HG02763 (cell line): ENCODE measurements at regions not wholly inside any gene's neighbourhood (a gene's known extent, or its start where the extent isn't known, plus 50 kb on each side); places are given as distances from the start of the nearest gene placed in this dataset.
"Not testable (repeated sequence)": the region's sequence is repeated elsewhere in the genome, so short reads cannot be mapped to it uniquely, and the experiment has no call there.

Source experiments
- ATAC-seq: cut with Tn5 transposase; IDR thresholded peaks from one replicate; pipeline ENCODE4 v1.9.1; 2021; ENCODE audit warnings: mild to moderate bottlenecking, moderate library complexity; ENCODE audit not compliant: unreplicated experiment

- no peak for ATAC-seq
These were observed 207.3 kb upstream of the MAGEB2 start for GRCh38 chrX:30008031-30008430.

DNA sequence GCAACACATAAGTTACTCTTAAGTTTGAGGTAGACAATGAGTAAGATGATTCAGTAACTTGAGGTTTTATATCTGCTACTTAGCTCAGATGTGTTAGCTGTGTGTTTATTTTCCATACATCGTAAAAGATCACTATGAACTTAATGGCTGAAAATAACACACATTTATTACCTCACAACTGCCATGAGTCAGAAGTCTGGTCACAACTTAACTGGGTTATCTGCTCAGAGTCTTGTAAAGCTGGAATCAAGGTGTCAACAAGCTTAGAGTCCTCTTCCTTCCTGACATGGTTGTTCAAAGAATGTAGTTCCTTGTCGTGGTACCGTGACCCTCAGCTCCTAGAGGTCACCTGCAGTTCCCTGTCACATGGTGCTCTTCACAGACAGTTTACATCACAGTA lies 204.9 kb upstream of the MAGEB2 start:
- ATAC-seq, result no peak

- no peak for ATAC-seq
These were observed 199.9 kb upstream of the MAGEB2 start for GRCh38 chrX:30015440-30015839.

- no peak for ATAC-seq
These were observed 187.7 kb upstream of the MAGEB2 start for GRCh38 chrX:30027636-30028035.

- not testable (repeated sequence) for ATAC-seq
These were observed 179.0 kb upstream of the MAGEB2 start for GRCh38 chrX:30036406-30036805.

- no peak for ATAC-seq
These were observed 175.6 kb upstream of the MAGEB2 start for GRCh38 chrX:30039768-30040167.

DNA sequence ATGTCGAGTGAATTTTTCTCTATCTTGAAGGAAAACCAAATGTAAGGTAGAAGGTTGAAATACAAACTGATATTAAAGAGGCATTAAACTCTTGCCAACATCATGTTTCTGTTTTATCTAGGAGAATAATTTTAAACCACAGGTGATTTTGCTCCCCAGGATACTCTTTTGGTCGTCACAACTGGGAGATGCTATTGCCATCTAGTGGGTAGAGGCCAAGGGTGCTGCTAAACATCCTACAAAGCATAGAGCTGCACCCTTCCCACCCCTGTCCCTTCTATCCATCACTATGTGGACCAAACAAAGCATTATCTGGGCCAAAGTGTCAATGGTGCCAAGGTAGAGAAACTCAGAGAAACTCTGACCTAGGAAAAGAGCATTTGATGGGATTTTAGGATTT lies 154.6 kb upstream of the MAGEB2 start:
- no peak for ATAC-seq

- ATAC-seq, result no peak
These were observed 150.1 kb upstream of the MAGEB2 start for GRCh38 chrX:30065226-30065625.

GRCh38 chrX:30067677-30068076 lies 147.7 kb upstream of the MAGEB2 start:
- no peak for ATAC-seq

DNA sequence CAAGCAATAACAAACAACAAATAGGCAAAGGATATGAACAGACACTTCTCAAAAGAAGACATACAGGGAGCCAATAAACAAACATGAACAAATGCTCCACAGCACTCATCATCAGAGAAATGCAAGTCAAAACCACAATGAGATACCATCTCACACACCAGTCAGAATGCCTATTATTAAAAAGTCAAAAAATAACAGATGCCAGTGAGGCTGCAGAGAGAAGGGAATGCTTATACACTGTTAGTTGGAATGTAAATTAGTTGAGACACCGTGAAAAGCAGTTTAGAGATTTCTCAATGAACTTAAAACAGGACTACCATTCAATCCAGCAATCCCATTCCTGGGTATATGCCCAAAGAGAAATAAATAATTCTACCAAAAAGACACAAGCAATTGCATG lies 129.8 kb upstream of the MAGEB2 start:
- ATAC-seq, result no peak

DNA sequence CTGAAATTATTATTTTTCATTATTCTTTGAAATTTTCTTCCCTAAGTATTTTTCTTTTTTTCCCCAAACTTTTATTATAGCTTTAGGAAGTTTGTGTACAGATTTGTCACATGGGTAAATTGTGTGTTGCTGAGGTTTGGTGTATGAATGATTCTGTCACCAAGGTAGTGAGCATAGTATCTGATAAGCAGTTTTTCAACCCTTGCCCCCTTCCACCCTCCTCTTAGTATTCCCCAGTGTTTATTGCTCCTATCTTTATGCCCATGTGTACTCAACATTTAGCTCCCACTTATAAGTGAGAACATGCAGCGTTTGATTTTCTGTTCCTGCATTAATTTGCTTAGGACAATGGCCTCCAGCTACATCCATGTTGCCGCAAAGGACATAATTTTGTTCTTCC lies 103.9 kb upstream of the MAGEB2 start:
- ATAC-seq, result no peak

- peak; percentile 58 for ATAC-seq
These were observed 73.4 kb upstream of the MAGEB2 start for GRCh38 chrX:30141966-30142365.

- no peak for ATAC-seq
These were observed 71.1 kb upstream of the MAGEB2 start for GRCh38 chrX:30144221-30144620.

DNA sequence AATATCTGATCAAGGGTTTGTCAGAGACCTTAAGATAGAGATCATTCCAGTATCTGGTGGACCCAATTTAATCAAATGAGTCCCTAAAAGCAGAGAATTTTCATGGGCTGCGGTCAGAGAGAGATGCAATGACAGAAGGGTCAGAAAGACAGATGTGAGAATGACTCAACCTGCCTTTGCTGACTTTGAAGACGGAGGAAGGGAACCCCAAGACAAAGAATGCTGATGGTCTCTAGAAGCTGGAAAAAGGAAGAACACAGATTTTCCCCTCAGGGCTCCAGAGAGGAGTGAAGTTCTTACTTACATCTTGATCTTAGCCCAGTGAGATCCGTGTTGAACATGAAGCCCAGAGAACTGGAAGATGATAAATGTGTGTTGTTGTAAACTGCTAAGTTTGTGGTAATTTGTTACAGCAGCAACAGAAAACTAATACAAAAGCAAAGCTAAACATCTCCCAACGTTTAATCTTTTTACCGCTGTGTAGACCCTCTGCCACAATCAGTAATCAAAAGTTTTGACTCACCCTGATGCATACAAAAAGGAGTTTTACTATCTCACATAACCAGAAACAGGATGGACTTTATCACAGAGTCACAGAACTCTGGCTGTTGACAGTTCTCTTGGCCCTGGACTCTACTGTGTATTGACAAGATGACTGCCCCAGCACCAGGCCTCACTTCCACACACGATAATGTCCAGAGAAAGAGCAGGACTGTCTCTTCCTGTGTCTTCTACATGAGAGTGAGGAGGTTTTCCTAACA lies 70.2 kb upstream of the MAGEB2 start:
- no peak for ATAC-seq

- no peak for ATAC-seq
These were observed 67.2 kb upstream of the MAGEB2 start for GRCh38 chrX:30147996-30148643.

DNA sequence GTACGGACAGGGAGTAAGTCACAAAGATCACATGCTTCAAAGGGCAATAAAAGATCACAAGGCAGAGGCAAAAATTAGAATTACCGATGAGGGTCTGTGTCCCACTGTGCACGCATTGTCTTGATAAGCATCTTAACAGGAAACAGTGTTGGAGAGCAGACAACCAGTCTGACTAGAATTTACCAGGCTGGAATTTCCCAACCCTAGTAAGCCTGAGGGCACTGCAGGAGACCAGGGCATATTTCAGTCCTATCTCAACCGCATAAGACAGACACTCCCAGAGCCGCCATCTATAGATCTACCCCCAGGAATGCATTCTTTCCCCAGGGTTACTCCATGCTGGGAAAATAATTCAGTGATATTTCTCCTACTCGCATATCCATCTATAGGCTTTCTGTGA lies 66.2 kb upstream of the MAGEB2 start:
- ATAC-seq, result not testable (repeated sequence)

DNA sequence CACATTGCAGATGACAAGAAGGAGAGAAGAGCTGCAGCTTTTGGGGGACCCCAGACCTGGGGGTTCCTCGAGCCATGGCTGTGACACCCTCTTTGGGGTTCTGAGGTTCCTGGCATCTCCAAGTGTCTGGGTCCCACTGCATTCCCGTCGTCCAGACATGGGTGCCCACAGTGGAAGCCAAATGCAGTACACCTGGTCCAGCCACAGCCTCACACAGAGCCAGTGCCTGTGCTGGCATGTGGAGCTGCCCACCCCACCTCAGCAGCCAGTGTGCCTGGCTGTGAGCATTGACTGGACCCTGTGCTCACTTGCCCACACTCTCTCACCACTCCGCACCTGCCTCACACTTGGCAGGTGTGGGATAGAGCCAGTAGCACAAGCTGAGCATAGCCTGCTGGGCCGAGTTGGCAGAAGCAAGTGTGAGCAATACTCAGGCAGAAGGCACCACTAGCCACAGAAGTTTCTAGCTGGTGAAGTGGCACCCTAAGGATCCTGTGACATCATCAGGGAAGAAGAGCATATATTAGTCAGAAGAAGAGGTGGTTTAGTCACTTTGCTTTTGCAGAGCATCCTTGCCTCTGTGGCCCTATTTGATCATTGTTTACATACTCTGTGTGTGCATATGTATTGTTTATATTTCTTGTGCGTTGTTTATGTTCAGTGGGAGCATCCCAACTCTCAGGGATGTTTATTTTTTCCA lies 65.0 kb upstream of the MAGEB2 start:
- no peak for ATAC-seq

GRCh38 chrX:30151964-30152363 lies 63.4 kb upstream of the MAGEB2 start:
- ATAC-seq, result no peak

GRCh38 chrX:30153175-30153880 lies 62.0 kb upstream of the MAGEB2 start:
- ATAC-seq, result no peak

DNA sequence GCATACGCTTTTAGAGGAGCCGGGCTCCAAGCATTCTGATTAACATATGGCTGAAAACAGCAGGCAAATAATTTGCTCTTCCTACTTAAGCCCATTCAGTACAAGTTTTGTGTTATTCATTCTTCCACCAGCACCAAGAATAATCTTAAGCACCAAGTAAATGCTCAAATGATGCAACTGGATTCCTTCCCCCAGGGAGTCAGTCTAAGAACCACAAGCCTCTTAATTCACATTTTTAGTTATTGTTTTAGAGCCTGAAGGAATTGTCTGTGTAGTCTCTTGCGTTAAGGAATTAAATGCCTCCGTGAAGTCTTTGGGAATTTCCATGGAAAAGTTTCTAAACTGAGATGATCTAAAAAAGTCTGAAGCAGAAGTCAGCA lies 61.5 kb upstream of the MAGEB2 start:
- no peak for ATAC-seq

- no peak for ATAC-seq
These were observed 59.4 kb upstream of the MAGEB2 start for GRCh38 chrX:30156009-30156408.
